GM23248 (cell line): ENCODE measurements at regions not wholly inside any gene's neighbourhood (a gene's known extent, or its start where the extent isn't known, plus 50 kb on each side); places are given as distances from the start of the nearest gene placed in this dataset.

Source experiments
- EZH2 ChIP-seq: fragments of 200-600 bp; sonication (generic); IDR thresholded peaks from 2 replicates; pipeline ENCODE4 v1.6.1; 2018; ENCODE audit warnings: antibody characterized with exemption, mild to moderate bottlenecking; ENCODE audit not compliant: insufficient read depth, poor library complexity, severe bottlenecking
- EZH2phosphoT487 ChIP-seq: fragments of 200-600 bp; sonication (generic); IDR thresholded peaks from 2 replicates; pipeline ENCODE4 v1.6.1; 2018; ENCODE audit warnings: antibody characterized with exemption, moderate library complexity, mild to moderate bottlenecking, low read depth; ENCODE audit not compliant: insufficient read depth

- no peak for TF ChIP-seq EZH2
- no peak for TF ChIP-seq EZH2phosphoT487
Observed at GRCh38 chr4:22941688-22942375, 249.1 kb downstream of the GBA3 start.
